Upper lobe of right lung (tissue), 1 donor: ENCODE measurements at regions not wholly inside any gene's neighbourhood (a gene's known extent, or its start where the extent isn't known, plus 50 kb on each side); places are given as distances from the start of the nearest gene placed in this dataset.

ENCODE experiments used
- ATAC-seq: fragments of 200-7000 bp; cut with Tn5 transposase; one replicate; pipeline ENCODE4 v1.9.1; 2020; ENCODE audit warnings: mild to moderate bottlenecking, moderate library complexity
- DNase-seq: peaks from one replicate; pipeline ENCODE4 v3.0.0-alpha.2; 2020
- H3K27ac ChIP-seq: fragments of 200-600 bp; one replicate; pipeline ENCODE4 v1.8.0; 2022
- H3K27me3 ChIP-seq: fragments of 200-600 bp; one replicate; pipeline ENCODE4 v1.8.0; 2022; ENCODE audit warnings: mild to moderate bottlenecking
- H3K36me3 ChIP-seq: fragments of 200-600 bp; one replicate; pipeline ENCODE4 v1.8.0; 2022
- H3K4me1 ChIP-seq: fragments of 200-600 bp; one replicate; pipeline ENCODE4 v1.8.0; 2022
- H3K4me3 ChIP-seq: fragments of 200-600 bp; one replicate; pipeline ENCODE4 v1.8.0; 2022; ENCODE audit warnings: mild to moderate bottlenecking
- H3K9me3 ChIP-seq: fragments of 200-600 bp; one replicate; pipeline ENCODE4 v1.8.0; 2022
- intact Hi-C: fragments of 100-400 bp; cut with DNase I; formaldehyde crosslinking; loops from one replicate; pipeline ENCODE4 v1.11.0; 2022
- TF ChIP-seq, protein P1 (sequence below): fragments of 200-600 bp; IDR thresholded peaks from one replicate; pipeline ENCODE4 v1.8.0; 2022; ENCODE audit warnings: antibody characterized with exemption
- donor health status: DM: no; HTN: yes; CAD: no; lungs with severe emphysema.

DNA sequence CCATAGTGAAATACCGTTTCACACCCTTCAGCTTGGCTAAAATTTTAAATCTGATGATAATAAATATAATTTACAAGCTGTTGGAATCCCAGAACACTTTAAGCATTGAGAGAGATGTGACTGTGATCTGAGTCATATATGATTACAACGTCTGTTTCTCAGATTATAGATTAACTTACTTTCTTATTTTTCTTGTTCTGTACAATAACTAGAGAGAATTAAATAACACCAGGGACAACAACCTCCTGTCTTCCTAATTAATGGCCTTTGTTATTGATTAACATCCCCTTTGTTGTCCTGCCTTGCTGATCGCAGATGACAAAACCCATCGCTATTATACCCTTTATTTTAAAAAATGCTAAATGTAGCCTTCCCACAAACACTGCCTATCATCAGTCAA, 87.8 kb upstream of the EZR start:
- no peak for DNase-seq
- ATAC-seq: no peak
- Histone ChIP-seq H3K9me3 (peaks cover 6% of the 10 kb centered on the region), H3K27me3 (no peaks in the 10 kb centered on the region), H3K4me3 (no peak overlapping the region), H3K4me1 (peaks cover 3% of the 10 kb centered on the region), H3K36me3 (no peaks in the 10 kb centered on the region), H3K27ac (no peak overlapping the region)
- intact Hi-C loops: no loop called here
- TF ChIP-seq, protein P1, sequence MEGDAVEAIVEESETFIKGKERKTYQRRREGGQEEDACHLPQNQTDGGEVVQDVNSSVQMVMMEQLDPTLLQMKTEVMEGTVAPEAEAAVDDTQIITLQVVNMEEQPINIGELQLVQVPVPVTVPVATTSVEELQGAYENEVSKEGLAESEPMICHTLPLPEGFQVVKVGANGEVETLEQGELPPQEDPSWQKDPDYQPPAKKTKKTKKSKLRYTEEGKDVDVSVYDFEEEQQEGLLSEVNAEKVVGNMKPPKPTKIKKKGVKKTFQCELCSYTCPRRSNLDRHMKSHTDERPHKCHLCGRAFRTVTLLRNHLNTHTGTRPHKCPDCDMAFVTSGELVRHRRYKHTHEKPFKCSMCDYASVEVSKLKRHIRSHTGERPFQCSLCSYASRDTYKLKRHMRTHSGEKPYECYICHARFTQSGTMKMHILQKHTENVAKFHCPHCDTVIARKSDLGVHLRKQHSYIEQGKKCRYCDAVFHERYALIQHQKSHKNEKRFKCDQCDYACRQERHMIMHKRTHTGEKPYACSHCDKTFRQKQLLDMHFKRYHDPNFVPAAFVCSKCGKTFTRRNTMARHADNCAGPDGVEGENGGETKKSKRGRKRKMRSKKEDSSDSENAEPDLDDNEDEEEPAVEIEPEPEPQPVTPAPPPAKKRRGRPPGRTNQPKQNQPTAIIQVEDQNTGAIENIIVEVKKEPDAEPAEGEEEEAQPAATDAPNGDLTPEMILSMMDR: no peak

DNA sequence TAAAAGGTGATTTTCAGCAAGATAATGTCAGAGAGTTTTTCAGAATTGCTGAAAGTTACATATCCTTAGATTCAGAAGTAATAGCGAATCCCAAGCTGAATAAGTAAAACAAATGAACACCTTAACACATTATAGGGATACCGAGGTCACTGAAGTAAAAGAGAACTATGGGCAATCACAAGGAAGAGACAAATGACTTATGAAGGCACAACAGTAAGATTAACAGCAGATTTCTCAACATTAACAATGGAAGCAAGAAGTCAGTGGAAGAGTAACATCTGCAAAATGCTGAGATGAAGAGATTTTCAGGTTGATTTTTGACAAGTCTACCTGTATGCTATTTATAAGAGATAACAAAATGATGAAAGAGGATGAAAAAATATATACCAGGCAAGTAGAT, 86.1 kb upstream of the EZR start:
- ATAC-seq: no peak
- Histone ChIP-seq H3K4me3 (no peak overlapping the region), H3K9me3 (peaks cover 6% of the 10 kb centered on the region), H3K36me3 (no peaks in the 10 kb centered on the region), H3K4me1 (peaks cover 3% of the 10 kb centered on the region), H3K27me3 (no peaks in the 10 kb centered on the region), H3K27ac (no peak overlapping the region)
- DNase-seq: no peak
- intact Hi-C loops: no loop called here
- TF ChIP-seq, protein P1: no peak

DNA sequence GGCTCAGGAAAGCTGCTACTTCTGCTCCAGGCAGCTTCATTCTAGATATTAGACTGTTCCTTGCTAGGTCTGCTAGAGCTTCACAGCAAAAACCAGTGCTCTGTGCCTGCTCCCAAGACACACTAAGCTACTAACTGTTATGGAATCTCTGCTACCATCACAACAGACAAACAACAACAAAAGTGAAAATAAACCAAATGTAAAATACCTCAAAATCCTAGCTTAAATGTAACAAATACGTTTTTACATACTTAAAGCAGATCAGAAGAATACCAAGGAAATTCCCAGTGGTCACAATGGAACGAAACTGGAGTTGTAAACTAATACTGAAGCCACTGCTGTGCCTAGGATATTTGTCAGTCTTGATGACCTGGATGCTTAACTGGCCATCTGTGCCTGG, 84.6 kb upstream of the EZR start:
- no peak for ATAC-seq
- Histone ChIP-seq H3K36me3 (no peaks in the 10 kb centered on the region), H3K27me3 (no peaks in the 10 kb centered on the region), H3K27ac (no peak overlapping the region), H3K4me3 (no peak overlapping the region), H3K9me3 (peaks cover 6% of the 10 kb centered on the region), H3K4me1 (no peaks in the 10 kb centered on the region)
- no peak for DNase-seq
- TF ChIP-seq, protein P1: no peak
- intact Hi-C loops: no loop called here

DNA sequence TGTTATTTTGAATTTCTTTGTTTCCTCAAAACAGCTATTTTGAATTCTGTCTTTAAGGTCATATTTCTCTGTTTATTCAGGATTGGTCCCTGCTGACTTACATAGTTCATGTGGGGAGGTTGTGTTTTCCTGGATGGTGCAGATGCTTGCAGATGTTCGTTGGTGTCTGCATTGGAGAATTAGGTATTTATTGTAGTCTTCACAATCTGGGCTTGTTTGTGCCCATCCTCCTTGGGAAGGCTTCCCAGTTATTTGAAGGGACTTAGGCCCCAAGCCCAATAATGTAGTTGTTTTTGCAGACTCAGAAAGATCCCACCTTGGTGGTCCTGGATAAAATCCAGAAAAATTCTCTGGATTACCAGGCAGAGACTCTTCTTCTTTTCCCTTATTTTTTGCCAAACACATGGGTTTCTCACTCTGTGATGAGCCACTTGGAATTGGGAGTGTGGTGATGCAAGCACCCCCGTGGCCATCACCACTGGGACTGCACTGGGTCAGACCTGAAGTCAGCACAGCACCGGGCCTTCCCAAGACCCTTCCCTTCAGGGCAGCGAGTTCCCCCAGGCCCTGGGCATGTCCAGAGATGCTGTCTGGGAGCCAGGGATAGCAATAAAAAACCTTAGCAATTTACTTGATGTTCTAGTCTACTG, 81.6 kb upstream of the EZR start:
- no peak for ATAC-seq

DNA sequence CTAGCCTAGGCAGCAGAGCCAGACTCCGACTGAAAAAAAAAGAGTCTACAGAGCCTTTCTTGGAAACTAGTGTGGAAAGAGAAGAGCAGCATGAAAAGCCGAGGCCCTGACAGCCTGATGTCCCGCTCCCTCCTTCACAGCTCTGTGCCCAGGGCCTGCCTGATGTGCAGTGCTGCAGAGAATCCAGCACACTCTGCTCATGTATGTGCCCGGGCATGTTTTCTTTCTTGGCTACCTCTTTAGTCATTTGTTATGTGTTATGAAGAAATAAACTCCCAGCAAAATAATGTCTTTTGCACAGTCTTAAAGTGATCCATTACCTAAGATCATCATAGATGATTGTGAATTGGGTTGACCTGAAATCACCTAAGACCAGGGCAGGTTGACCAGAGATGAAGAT, 78.1 kb upstream of the EZR start:
- H3K27me3 ChIP-seq: no peaks in the 10 kb centered on the region
- H3K36me3 ChIP-seq: no peaks in the 10 kb centered on the region
- DNase-seq: no peak
- H3K27ac ChIP-seq: no peak overlapping the region
- H3K9me3 ChIP-seq: no peaks in the 10 kb centered on the region
- TF ChIP-seq, protein P1: no peak
- no peak overlapping the region for H3K4me3 ChIP-seq
- no peaks in the 10 kb centered on the region for H3K4me1 ChIP-seq
- ATAC-seq: no peak
- intact Hi-C loops: no loop called here

More for the DNA sequence above, 81.6 kb upstream of the EZR start:
- Histone ChIP-seq H3K4me3 (no peak overlapping the region), H3K27me3 (no peaks in the 10 kb centered on the region), H3K27ac (no peak overlapping the region), H3K9me3 (peaks cover 4% of the 10 kb centered on the region), H3K4me1 (no peaks in the 10 kb centered on the region), H3K36me3 (no peaks in the 10 kb centered on the region)
- TF ChIP-seq, protein P1: no peak
- DNase-seq: no peak
- intact Hi-C loops: no loop called here

DNA sequence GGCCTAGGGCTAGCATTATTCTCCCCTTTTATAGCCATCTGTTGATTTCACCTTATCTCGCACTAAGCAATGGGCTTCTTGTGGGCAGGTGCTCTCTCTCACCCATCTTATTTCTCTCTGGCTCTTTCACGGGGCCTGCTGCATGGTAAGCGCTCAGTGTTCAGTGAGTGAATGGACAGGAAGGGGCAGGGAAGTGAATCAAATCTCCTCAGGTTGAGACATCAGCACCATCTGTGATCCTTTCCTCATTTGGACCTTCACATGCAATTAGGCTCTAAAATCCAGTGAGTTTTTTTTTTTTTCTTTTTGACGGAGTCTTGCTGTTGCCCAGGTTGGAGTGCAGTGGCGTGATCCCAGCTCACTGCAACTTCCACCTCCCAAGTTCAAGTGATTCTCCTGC, 76.5 kb upstream of the EZR start:
- no peak overlapping the region for H3K4me3 ChIP-seq
- TF ChIP-seq, protein P1: no peak
- H3K27ac ChIP-seq: no peak overlapping the region
- no peaks in the 10 kb centered on the region for H3K36me3 ChIP-seq
- no peaks in the 10 kb centered on the region for H3K4me1 ChIP-seq
- ATAC-seq (no peak), DNase-seq (no peak)
- no peaks in the 10 kb centered on the region for H3K9me3 ChIP-seq
- intact Hi-C loops: no loop called here
- no peaks in the 10 kb centered on the region for H3K27me3 ChIP-seq
